Astrocyte (in vitro differentiated cells and primary cell): ENCODE measurements at regions not wholly inside any gene's neighbourhood (a gene's known extent, or its start where the extent isn't known, plus 50 kb on each side); places are given as distances from the start of the nearest gene placed in this dataset.

Experiments
- DNase-seq: peaks from one replicate; pipeline ENCODE4 v3.0.0-alpha.2; 2010; ENCODE audit warnings: low read depth
- FAIRE-seq: peaks from 2 replicates; lab custom pipeline; 2011; peaks lifted over from hg19 to GRCh38; lab: Jason Lieb, UNC
- H2AFZ ChIP-seq: 2 replicates; pipeline ENCODE4 v1.6.0; 2012; ENCODE audit warnings: low read depth, low read length, inconsistent platforms
- H3K27ac ChIP-seq: 2 replicates; pipeline ENCODE4 v1.5.1; 2011; ENCODE audit warnings: low read depth, low read length, inconsistent platforms
- H3K27me3 ChIP-seq: 2 replicates; pipeline ENCODE4 v1.6.0; 2011; ENCODE audit warnings: low read length, inconsistent platforms; ENCODE audit not compliant: insufficient read depth
- H3K36me3 ChIP-seq: 2 replicates; pipeline ENCODE4 v1.5.1; 2011; ENCODE audit warnings: low read length, inconsistent platforms; ENCODE audit not compliant: insufficient read depth
- H3K4me1 ChIP-seq: 2 replicates; pipeline ENCODE4 v1.5.1; 2011; ENCODE audit warnings: low read length, inconsistent platforms; ENCODE audit not compliant: insufficient read depth
- H3K4me2 ChIP-seq: 2 replicates; pipeline ENCODE4 v1.6.0; 2012; ENCODE audit warnings: low read length, inconsistent platforms
- H3K4me3 ChIP-seq: 2 replicates; pipeline ENCODE4 v1.5.1; 2011; ENCODE audit warnings: low read depth, mild to moderate bottlenecking, low read length, inconsistent platforms; ENCODE audit not compliant: insufficient read depth
- H3K79me2 ChIP-seq: 2 replicates; pipeline ENCODE4 v1.6.0; 2012; ENCODE audit warnings: mild to moderate bottlenecking, low read length, inconsistent platforms; ENCODE audit not compliant: insufficient read depth
- H3K9ac ChIP-seq: 2 replicates; pipeline ENCODE4 v1.6.0; 2012; ENCODE audit warnings: mild to moderate bottlenecking, low read length, inconsistent platforms
- H3K9me3 ChIP-seq: 2 replicates; pipeline ENCODE4 v1.5.1; 2012; ENCODE audit warnings: low read depth, mild to moderate bottlenecking, low read length, inconsistent platforms; ENCODE audit not compliant: insufficient read depth
- H4K20me1 ChIP-seq: 2 replicates; pipeline ENCODE4 v1.6.0; 2012; ENCODE audit warnings: low read length, inconsistent platforms; ENCODE audit not compliant: insufficient read depth
- H3K27ac Mint-ChIP-seq: one replicate; pipeline ENCODE4 v1.8.0; 2021; ENCODE audit warnings: mild to moderate bottlenecking, mixed read lengths; ENCODE audit not compliant: unreplicated experiment
- H3K27me3 Mint-ChIP-seq: one replicate; pipeline ENCODE4 v1.8.0; 2021; ENCODE audit warnings: low read depth, mixed read lengths; ENCODE audit not compliant: unreplicated experiment
- H3K36me3 Mint-ChIP-seq: one replicate; pipeline ENCODE4 v1.8.0; 2021; ENCODE audit warnings: low read depth, mixed read lengths; ENCODE audit not compliant: unreplicated experiment
- H3K4me1 Mint-ChIP-seq: one replicate; pipeline ENCODE4 v1.8.0; 2021; ENCODE audit warnings: low read depth, mixed read lengths; ENCODE audit not compliant: unreplicated experiment
- H3K4me3 Mint-ChIP-seq: one replicate; pipeline ENCODE4 v1.8.0; 2021; ENCODE audit warnings: mild to moderate bottlenecking, moderate library complexity, mixed read lengths; ENCODE audit not compliant: unreplicated experiment
- H3K9me3 Mint-ChIP-seq: one replicate; pipeline ENCODE4 v1.8.0; 2021; ENCODE audit warnings: mild to moderate bottlenecking, mixed read lengths; ENCODE audit not compliant: unreplicated experiment
- CTCF ChIP-seq: IDR thresholded peaks from 2 replicates; pipeline ENCODE4 v1.5.1; 2011; ENCODE audit warnings: low read depth, mild to moderate bottlenecking, inconsistent platforms, low read length, moderate library complexity; ENCODE audit not compliant: insufficient read depth
- EZH2 ChIP-seq: IDR thresholded peaks from 2 replicates; pipeline ENCODE4 v1.6.1; 2012; ENCODE audit warnings: mild to moderate bottlenecking, low read length, inconsistent platforms; ENCODE audit not compliant: insufficient read depth

DNA sequence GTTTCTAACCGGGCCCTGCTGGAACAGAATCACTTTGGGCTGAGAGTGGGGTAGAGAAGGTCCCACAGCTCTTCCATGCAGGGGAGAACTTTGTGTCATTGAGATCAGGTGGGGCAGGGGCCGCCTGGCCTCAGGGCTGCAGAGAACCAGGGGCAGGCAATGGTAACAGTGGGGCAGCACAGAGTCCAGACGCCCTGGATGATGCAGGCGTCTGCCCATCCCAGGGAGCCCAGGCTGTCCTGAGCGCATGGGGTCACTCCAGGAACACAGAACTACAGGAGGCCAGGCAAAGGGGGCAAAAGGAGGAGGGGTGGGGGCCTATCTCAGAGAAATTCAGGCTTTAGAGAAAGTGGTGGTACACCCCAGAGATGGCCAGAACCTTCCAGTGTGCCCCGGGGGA is 121.3 kb downstream of the NDUFA10 start:
- H3K4me1 ChIP-seq = no peaks in the 10 kb centered on the region
- Mint-ChIP-seq H3K36me3 (no peaks in the 10 kb centered on the region), H3K9me3 (peaks cover 12% of the 10 kb centered on the region), H3K27me3 (peaks cover 17% of the 10 kb centered on the region), H3K27ac (no peak overlapping the region), H3K4me3 (no peak overlapping the region), H3K4me1 (peaks cover 9% of the 10 kb centered on the region)
- no peaks in the 10 kb centered on the region for H3K36me3 ChIP-seq
- DNase-seq = no peak
- H4K20me1 ChIP-seq = no peaks in the 10 kb centered on the region
- no peak overlapping the region for H3K9ac ChIP-seq
- no peaks in the 10 kb centered on the region for H3K79me2 ChIP-seq
- H2AFZ ChIP-seq = no peak overlapping the region
- no peaks in the 10 kb centered on the region for H3K27me3 ChIP-seq
- no peak overlapping the region for H3K4me3 ChIP-seq
- H3K9me3 ChIP-seq = no peaks in the 10 kb centered on the region
- no peak for FAIRE-seq
- no peak overlapping the region for H3K27ac ChIP-seq
- TF ChIP-seq EZH2 = no peak
- no peak overlapping the region for H3K4me2 ChIP-seq

- Histone ChIP-seq H4K20me1 (no peaks in the 10 kb centered on the region), H3K79me2 (no peaks in the 10 kb centered on the region), H3K4me3 (no peak overlapping the region), H3K9me3 (no peaks in the 10 kb centered on the region), H3K27ac (no peak overlapping the region), H2AFZ (no peak overlapping the region), H3K27me3 (no peaks in the 10 kb centered on the region), H3K4me2 (no peak overlapping the region), H3K9ac (no peak overlapping the region), H3K36me3 (no peaks in the 10 kb centered on the region), H3K4me1 (no peaks in the 10 kb centered on the region)
- Mint-ChIP-seq H3K27ac (no peak overlapping the region), H3K27me3 (peaks cover 19% of the 10 kb centered on the region), H3K36me3 (no peaks in the 10 kb centered on the region), H3K9me3 (peaks cover 12% of the 10 kb centered on the region), H3K4me3 (no peak overlapping the region), H3K4me1 (peaks cover 9% of the 10 kb centered on the region)
- no peak for DNase-seq
- FAIRE-seq = no peak
- TF ChIP-seq CTCF (no peak), EZH2 (no peak)
Observed at GRCh38 chr2:239903210-239903609, 121.9 kb downstream of the NDUFA10 start.

DNA sequence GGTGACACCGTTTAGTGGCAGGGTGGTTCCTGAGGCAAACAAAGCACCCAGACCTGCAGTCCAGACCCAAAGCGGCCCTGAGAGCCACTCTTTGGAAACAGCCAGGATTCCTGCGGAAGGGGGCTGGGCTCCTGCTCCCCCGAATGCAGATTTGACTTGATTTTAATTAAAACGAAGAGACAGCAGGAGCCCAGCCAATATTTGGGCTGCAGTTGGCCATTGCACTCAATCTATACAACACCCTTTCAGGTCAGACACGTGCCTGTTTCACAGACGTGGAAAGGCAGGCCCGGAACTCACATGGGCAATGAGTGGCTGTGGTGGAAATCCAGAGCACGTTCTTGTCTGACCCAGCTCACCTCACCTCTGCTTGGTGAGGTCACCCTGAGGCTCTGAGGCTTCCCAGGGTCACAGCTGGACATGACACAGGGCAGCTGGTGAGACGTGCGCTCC is 122.4 kb downstream of the NDUFA10 start:
- no peak for DNase-seq
- Mint-ChIP-seq H3K9me3 (peaks cover 12% of the 10 kb centered on the region), H3K27ac (no peak overlapping the region)

More for the DNA sequence above, 122.4 kb downstream of the NDUFA10 start:
- H3K4me2 ChIP-seq = no peak overlapping the region
- no peaks in the 10 kb centered on the region for H3K79me2 ChIP-seq
- Mint-ChIP-seq H3K4me3 (no peak overlapping the region), H3K27me3 (peaks cover 22% of the 10 kb centered on the region), H3K36me3 (no peaks in the 10 kb centered on the region), H3K4me1 (peaks cover 9% of the 10 kb centered on the region)
- H3K9me3 ChIP-seq = no peaks in the 10 kb centered on the region
- no peaks in the 10 kb centered on the region for H3K36me3 ChIP-seq
- no peaks in the 10 kb centered on the region for H3K27me3 ChIP-seq
- no peak overlapping the region for H3K4me3 ChIP-seq
- FAIRE-seq = no peak
- no peaks in the 10 kb centered on the region for H3K4me1 ChIP-seq
- no peaks in the 10 kb centered on the region for H4K20me1 ChIP-seq
- H2AFZ ChIP-seq = no peak overlapping the region
- no peak overlapping the region for H3K9ac ChIP-seq
- TF ChIP-seq CTCF = no peak
- no peak for TF ChIP-seq EZH2
- no peak overlapping the region for H3K27ac ChIP-seq
